ENCODE measurements at regions not wholly inside any gene's neighbourhood (a gene's known extent, or its start where the extent isn't known, plus 50 kb on each side); places are given as distances from the start of the nearest gene placed in this dataset.

DNA sequence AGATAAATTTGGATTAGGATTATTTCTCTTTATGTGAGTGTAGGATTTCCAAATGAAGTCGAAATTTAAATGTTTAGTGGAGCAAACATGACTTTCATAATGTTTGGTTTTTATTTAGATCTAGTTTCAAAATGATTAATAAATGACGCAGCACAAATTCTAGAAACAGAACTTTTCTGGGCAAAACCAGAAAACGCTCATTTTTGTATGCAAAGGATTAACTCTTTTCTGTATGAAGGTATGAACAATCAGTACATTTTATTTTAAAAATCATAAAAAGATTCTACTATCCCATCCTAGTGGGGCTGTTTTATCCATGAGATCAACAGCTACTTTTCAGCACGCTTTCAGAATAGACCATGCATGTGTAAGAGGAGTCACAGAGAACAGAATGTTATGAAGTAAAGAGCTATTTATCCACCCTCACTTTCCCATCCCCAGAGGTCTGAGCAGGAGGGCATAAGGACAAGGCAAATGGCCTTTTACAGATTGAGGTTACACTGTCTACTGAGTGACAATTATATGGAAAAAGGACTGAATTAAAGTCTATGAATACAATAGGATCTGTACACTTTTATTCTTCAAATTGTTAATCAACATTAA is 270.8 kb downstream of the ZEB2 start:
- ATAC-seq: no peak
- Histone ChIP-seq H3K4me3 (ENCODE audit: low read length) (no peak overlapping the region), H3K4me1 (ENCODE audit: insufficient read depth, low read length) (no peaks in the 10 kb centered on the region), H4K20me1 (ENCODE audit: low read length) (no peaks in the 10 kb centered on the region), H3F3A (ENCODE audit: low read length, unreplicated experiment) (no peaks in the 10 kb centered on the region), H2AFZ (ENCODE audit: low read length) (no peak overlapping the region), H3K27me3 (ENCODE audit: low read length) (no peaks in the 10 kb centered on the region), H3K79me2 (ENCODE audit: low read length) (no peaks in the 10 kb centered on the region), H3K4me2 (ENCODE audit: low read length) (no peak overlapping the region), H3K9ac (ENCODE audit: low read length) (no peak overlapping the region), H3K9me2 (replicated peaks; ENCODE audit: low read length) (no peaks in the 10 kb centered on the region), H3K27ac (ENCODE audit: low read length) (no peak overlapping the region), H3K9me3 (ENCODE audit: low read length) (no peaks in the 10 kb centered on the region), H3K36me3 (ENCODE audit: low read depth, low read length) (no peaks in the 10 kb centered on the region)
- ChIA-PET POLR2A (ENCODE audit: unreplicated experiment) (no interaction called here), CTCF (interaction anchor here (0.5 kb wide), 1 partner anchor 998 kb away, joined by 3 read pairs; no protein-coding TSS in a partner anchor)
- TF ChIP-seq EZH2phosphoT487 (IDR thresholded peaks at IDR 0.05; ENCODE audit: borderline replicate concordance, low read length): no peak
- no peak for DNase-seq
- BruUV-seq (replicated peaks): no TSS peak
- intact Hi-C loops (cut with micrococcal nuclease): no loop called here

DNA sequence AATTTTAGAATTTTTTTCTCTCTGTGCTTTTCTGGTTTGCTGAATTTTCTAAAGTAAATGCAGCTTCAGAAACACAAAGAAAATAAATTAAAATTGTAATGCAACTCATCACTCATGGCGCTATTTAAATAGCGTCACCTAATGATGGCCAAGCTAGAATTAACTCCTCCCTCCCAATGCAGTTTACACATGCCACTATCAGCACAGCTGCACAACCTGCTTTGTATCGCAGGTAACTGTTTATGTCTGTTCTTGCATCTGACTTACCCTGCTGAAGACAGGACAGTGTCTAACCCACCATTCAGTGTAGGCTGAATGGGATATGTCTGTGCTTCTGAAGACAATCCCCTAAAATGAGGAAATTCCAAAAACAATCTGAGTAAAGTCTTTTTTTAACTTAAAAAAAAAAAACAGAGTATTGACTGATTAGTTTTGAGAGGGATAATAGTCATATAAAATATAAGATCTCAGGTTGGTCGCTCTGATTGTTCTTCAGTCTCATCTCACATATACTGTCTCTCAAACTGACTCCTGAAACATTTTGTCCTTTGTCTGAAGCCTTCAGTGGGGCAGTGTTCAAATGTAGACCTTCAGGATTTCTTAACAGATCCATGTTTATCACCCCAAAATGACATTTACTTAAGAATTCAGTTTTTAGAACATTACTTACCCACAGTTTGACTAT is 271.4 kb downstream of the ZEB2 start:
- TF ChIP-seq, protein P1, sequence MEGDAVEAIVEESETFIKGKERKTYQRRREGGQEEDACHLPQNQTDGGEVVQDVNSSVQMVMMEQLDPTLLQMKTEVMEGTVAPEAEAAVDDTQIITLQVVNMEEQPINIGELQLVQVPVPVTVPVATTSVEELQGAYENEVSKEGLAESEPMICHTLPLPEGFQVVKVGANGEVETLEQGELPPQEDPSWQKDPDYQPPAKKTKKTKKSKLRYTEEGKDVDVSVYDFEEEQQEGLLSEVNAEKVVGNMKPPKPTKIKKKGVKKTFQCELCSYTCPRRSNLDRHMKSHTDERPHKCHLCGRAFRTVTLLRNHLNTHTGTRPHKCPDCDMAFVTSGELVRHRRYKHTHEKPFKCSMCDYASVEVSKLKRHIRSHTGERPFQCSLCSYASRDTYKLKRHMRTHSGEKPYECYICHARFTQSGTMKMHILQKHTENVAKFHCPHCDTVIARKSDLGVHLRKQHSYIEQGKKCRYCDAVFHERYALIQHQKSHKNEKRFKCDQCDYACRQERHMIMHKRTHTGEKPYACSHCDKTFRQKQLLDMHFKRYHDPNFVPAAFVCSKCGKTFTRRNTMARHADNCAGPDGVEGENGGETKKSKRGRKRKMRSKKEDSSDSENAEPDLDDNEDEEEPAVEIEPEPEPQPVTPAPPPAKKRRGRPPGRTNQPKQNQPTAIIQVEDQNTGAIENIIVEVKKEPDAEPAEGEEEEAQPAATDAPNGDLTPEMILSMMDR (conservative IDR thresholded peaks at IDR 0.05; ENCODE audit: low read depth, low read length): no peak
- TF ChIP-seq EZH2phosphoT487 (IDR thresholded peaks at IDR 0.05; ENCODE audit: borderline replicate concordance, low read length) (no peak), EZH2 (IDR thresholded peaks at IDR 0.05; ENCODE audit: low read length, unreplicated experiment) (no peak)
- Histone ChIP-seq H4K20me1 (ENCODE audit: low read length) (no peaks in the 10 kb centered on the region), H3K4me1 (ENCODE audit: insufficient read depth, low read length) (no peaks in the 10 kb centered on the region), H3K4me3 (ENCODE audit: low read length) (no peak overlapping the region), H2AFZ (ENCODE audit: low read length) (no peak overlapping the region), H3K27ac (ENCODE audit: low read length) (no peak overlapping the region), H3K27me3 (ENCODE audit: low read length) (no peaks in the 10 kb centered on the region), H3K9ac (ENCODE audit: low read length) (no peak overlapping the region), H3K9me3 (ENCODE audit: low read length) (no peaks in the 10 kb centered on the region), H3K9me2 (replicated peaks; ENCODE audit: low read length) (no peaks in the 10 kb centered on the region), H3F3A (ENCODE audit: low read length, unreplicated experiment) (no peaks in the 10 kb centered on the region), H3K79me2 (ENCODE audit: low read length) (no peaks in the 10 kb centered on the region), H3K36me3 (ENCODE audit: low read depth, low read length) (no peaks in the 10 kb centered on the region), H3K4me2 (ENCODE audit: low read length) (no peak overlapping the region)
- CTCF ChIA-PET: interaction anchor here (0.5 kb wide), 1 partner anchor 998 kb away, joined by 3 read pairs; no protein-coding TSS in a partner anchor
- intact Hi-C loops (cut with micrococcal nuclease): no loop called here
- ATAC-seq (no peak), DNase-seq (no peak)
- POLR2A ChIA-PET (ENCODE audit: unreplicated experiment): no interaction called here
- no TSS peak for BruUV-seq (replicated peaks)

DNA sequence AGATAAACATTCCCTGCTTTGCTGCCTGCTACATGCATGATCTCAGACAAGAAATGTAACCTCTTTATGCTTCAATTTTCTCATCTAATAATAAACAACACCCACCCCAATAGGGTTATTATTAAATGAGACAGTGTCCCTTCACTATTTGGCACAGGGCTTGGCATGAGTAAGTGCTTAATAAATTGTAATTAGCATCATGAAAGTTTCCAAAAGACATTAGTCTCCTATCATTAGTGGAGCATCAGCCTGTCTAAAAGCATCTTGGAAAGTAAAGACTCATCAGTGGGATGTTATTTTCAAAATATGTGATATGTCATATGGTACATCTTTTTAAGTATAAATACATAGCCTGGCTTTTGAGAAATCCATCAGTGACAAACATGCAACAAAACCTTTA is 275.0 kb downstream of the ZEB2 start:
- Histone ChIP-seq H3F3A (ENCODE audit: low read length, unreplicated experiment) (no peaks in the 10 kb centered on the region), H3K4me3 (ENCODE audit: low read length) (no peak overlapping the region), H3K4me1 (ENCODE audit: insufficient read depth, low read length) (peaks cover 6% of the 10 kb centered on the region), H3K27me3 (ENCODE audit: low read length) (no peaks in the 10 kb centered on the region), H3K4me2 (ENCODE audit: low read length) (no peak overlapping the region), H3K27ac (ENCODE audit: low read length) (no peak overlapping the region), H3K9me3 (ENCODE audit: low read length) (no peaks in the 10 kb centered on the region), H2AFZ (ENCODE audit: low read length) (no peak overlapping the region), H4K20me1 (ENCODE audit: low read length) (no peaks in the 10 kb centered on the region), H3K36me3 (ENCODE audit: low read depth, low read length) (no peaks in the 10 kb centered on the region), H3K79me2 (ENCODE audit: low read length) (no peaks in the 10 kb centered on the region), H3K9me2 (replicated peaks; ENCODE audit: low read length) (no peaks in the 10 kb centered on the region), H3K9ac (ENCODE audit: low read length) (no peak overlapping the region)
- POLR2A ChIA-PET (ENCODE audit: unreplicated experiment): no interaction called here
- ATAC-seq (no peak), DNase-seq (no peak)
- no TSS peak for BruUV-seq (replicated peaks)
- CTCF ChIA-PET: no interaction called here
- TF ChIP-seq, protein P1 (conservative IDR thresholded peaks at IDR 0.05; ENCODE audit: low read depth, low read length): no peak
- no peak for TF ChIP-seq EZH2 (IDR thresholded peaks at IDR 0.05; ENCODE audit: low read length, unreplicated experiment)
- no peak for TF ChIP-seq EZH2phosphoT487 (IDR thresholded peaks at IDR 0.05; ENCODE audit: borderline replicate concordance, low read length)
- intact Hi-C loops (cut with micrococcal nuclease): no loop called here

All from PC-3 (cell line).